Activated naive CD4-positive, alpha-beta T cell treated with anti-CD3 and anti-CD28 coated beads for 36 hours (primary cell): ENCODE measurements at regions not wholly inside any gene's neighbourhood (a gene's known extent, or its start where the extent isn't known, plus 50 kb on each side); places are given as distances from the start of the nearest gene placed in this dataset.

Experiments used
- CTCF ChIA-PET: fragments of 350-600 bp; sonication (Branson Sonifier 250); formaldehyde crosslinking; loops from one replicate; lab custom pipeline; 2021; ENCODE audit warnings: antibody characterized with exemption; lab: Charles Lee
- DNase-seq: peaks from one replicate; pipeline ENCODE4 v3.0.0-alpha.2; 2020
- H3K27ac Mint-ChIP-seq: one replicate; pipeline ENCODE4 v1.8.0; 2021; ENCODE audit warnings: mild to moderate bottlenecking, mixed read lengths
- H3K27me3 Mint-ChIP-seq: one replicate; pipeline ENCODE4 v1.8.0; 2021; ENCODE audit warnings: low read depth, mixed read lengths
- H3K36me3 Mint-ChIP-seq: one replicate; pipeline ENCODE4 v1.8.0; 2021; ENCODE audit warnings: low read depth, mixed read lengths
- H3K4me1 Mint-ChIP-seq: one replicate; pipeline ENCODE4 v1.8.0; 2021; ENCODE audit warnings: low read depth, mixed read lengths
- H3K4me3 Mint-ChIP-seq: one replicate; pipeline ENCODE4 v1.8.0; 2021; ENCODE audit warnings: mild to moderate bottlenecking, moderate library complexity, mixed read lengths
- H3K9me3 Mint-ChIP-seq: one replicate; pipeline ENCODE4 v1.8.0; 2021; ENCODE audit warnings: mixed read lengths
- intact Hi-C: fragments of 100-400 bp; cut with micrococcal nuclease; formaldehyde crosslinking; loops from one replicate; pipeline ENCODE4 v1.15.1; 2023

DNA sequence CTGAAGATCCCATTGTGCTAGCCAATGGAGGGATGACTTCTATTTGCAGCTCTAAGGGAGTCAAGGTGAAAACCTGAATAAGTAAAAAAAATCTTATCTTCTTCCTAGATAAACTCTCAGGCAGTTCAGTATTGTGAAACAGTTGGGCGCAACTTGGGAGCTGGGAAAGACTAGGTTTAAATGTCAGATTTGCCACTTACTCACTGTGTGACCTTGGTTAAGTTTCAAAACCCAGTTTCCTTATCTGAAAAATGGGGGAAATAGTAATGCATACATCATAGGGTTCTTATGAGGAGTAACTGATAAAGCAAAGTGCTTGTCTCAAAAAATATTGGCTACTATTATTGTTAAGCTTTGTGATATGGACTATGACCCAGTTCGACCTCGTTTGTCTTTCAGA lies 88.8 kb downstream of the CD83 start:
- CTCF ChIA-PET, result no interaction called here
- peaks cover 4% of the 10 kb centered on the region for H3K4me1 Mint-ChIP-seq
- no peak overlapping the region for H3K4me3 Mint-ChIP-seq
- H3K36me3 Mint-ChIP-seq, result no peaks in the 10 kb centered on the region
- H3K27ac Mint-ChIP-seq, result no peak overlapping the region
- H3K27me3 Mint-ChIP-seq, result no peaks in the 10 kb centered on the region
- no peak for DNase-seq
- H3K9me3 Mint-ChIP-seq, result no peaks in the 10 kb centered on the region
- intact Hi-C loops, result no loop called here

DNA sequence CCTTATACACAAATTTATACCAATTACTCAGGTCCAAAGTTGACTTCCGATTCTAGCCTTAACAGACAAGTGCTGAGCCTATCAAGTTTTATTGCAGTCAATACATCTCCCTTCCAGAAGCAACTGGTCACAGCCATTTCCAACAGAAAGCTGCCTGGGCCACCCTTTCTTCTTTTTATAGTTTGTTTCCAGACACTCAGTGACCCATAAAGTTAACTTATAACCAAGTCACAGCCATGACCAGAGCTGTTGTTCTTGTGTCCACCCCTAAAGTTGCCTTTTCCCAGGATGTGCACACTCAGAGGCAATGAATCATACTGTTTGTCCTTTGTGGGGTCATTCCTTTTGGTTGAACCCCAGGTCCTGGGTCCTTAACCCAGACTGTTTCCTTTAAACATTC lies 89.9 kb downstream of the CD83 start:
- H3K27ac Mint-ChIP-seq, result no peak overlapping the region
- no peak overlapping the region for H3K4me3 Mint-ChIP-seq
- CTCF ChIA-PET, result interaction anchor here (1.3 kb wide), 1 partner anchor 1416 kb away, joined by 3 read pairs; no protein-coding TSS in a partner anchor
- H3K4me1 Mint-ChIP-seq, result peaks cover 12% of the 10 kb centered on the region
- no peaks in the 10 kb centered on the region for H3K9me3 Mint-ChIP-seq
- H3K36me3 Mint-ChIP-seq, result no peaks in the 10 kb centered on the region
- no peaks in the 10 kb centered on the region for H3K27me3 Mint-ChIP-seq
- no peak for DNase-seq
- intact Hi-C loops, result no loop called here

DNA sequence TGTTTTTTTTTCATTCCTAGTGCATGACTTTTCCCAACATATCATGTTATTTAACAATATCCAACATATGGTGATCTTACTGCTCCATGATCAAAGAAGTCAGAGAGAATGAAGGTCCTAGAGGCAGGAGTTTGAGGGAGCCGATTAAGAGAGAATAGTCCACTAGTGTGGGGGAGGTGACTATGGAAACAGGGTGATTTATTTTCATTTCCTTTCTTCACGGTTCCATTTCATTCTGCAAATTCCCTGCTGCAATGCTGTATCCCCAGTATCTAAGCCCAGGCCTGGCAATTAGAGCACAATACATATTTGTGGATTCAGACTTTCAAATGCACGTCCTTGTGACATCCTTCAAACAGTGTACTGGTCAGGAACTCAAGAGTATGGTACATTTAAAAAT lies 91.4 kb downstream of the CD83 start:
- intact Hi-C loops, result no loop called here
- H3K27ac Mint-ChIP-seq, result no peak overlapping the region
- H3K9me3 Mint-ChIP-seq, result no peaks in the 10 kb centered on the region
- H3K4me3 Mint-ChIP-seq, result no peak overlapping the region
- H3K27me3 Mint-ChIP-seq, result no peaks in the 10 kb centered on the region
- peaks cover 12% of the 10 kb centered on the region for H3K4me1 Mint-ChIP-seq
- CTCF ChIA-PET, result interaction anchor here (1.3 kb wide), 1 partner anchor 20 kb away, joined by 3 read pairs; no protein-coding TSS in a partner anchor
- H3K36me3 Mint-ChIP-seq, result no peaks in the 10 kb centered on the region
- no peak for DNase-seq

DNA sequence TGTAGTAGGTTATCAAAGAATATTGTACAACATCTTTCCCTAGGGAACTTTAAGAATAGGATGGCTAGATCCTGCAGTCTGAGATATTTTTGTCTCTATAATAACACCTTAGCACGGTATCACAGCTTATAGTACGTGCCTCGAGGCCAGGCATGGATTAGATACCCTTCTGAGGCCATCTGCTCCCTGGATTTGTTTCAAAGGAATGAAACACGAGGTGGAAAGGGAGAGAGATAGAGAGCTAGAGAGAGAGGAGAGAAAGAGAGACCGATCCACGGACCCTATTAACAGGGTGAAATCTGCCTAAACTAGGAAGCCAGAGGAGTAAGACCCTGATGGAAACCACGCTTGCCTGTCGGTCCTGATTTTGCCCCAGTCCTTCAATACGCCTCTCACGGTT lies 92.5 kb downstream of the CD83 start:
- peak overlapping the region; percentile 65 for H3K4me3 Mint-ChIP-seq
- DNase-seq, result no peak
- H3K27me3 Mint-ChIP-seq, result no peaks in the 10 kb centered on the region
- CTCF ChIA-PET, result interaction anchor here (1.2 to 2.2 kb wide), 5 partner anchors 19 to 501 kb away, joined by 3 to 6 read pairs (median 3); no protein-coding TSS in a partner anchor
- no peaks in the 10 kb centered on the region for H3K9me3 Mint-ChIP-seq
- peaks cover 12% of the 10 kb centered on the region for H3K4me1 Mint-ChIP-seq
- H3K36me3 Mint-ChIP-seq, result no peaks in the 10 kb centered on the region
- no peak overlapping the region for H3K27ac Mint-ChIP-seq
- intact Hi-C loops, result loop anchor here (1.0 to 10.0 kb wide), 8 partner anchors 67 to 1282 kb away; no protein-coding TSS in a partner anchor

DNA sequence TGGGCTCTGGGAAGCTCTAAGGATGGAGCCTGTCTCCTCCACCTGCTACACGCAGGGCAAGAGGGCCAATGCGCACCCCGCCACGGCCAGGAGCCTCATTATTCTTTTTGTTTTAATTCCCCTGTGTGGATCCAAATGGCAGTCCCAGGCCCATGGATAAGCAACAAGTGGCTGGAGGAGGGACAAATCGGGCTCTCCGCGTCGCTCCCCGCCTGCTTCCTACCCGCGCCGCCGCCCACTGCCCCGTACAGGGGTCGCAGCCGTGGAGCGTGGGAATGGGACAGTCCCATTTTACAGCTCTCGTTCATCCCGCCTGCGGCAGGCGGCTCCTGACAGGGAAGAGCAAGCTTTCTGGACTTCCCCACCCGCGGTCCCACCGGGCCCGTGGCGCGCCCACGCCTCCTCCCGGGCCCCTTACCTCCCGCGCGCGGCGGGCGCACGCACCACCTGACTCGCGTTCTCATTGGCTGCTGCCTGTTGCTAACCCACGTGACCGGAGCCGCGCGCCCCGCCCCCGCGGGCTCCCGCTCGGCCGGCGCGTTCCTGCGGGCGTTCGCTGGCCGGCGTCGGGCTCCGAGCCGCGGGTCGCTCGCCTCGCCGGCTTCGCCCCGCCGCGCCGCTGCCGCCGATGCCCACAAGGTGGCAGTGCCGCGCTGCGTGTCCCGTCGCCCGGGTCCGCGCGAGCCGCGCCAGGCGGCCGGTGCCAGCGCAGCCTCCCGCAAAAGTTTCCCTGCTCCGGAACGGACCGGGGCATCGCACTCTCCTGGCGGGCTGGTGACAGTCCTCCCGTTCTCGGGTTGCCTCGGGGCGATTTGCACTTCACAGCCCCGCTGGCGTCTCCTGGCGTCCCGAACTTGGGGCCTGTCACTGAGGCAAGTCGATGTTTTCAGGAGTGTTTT lies 93.3 kb downstream of the CD83 start:
- Mint-ChIP-seq H3K9me3 (no peaks in the 10 kb centered on the region), H3K4me1 (peaks cover 12% of the 10 kb centered on the region), H3K36me3 (no peaks in the 10 kb centered on the region), H3K27me3 (no peaks in the 10 kb centered on the region), H3K4me3 (peak overlapping the region; percentile 79), H3K27ac (peak overlapping the region; percentile 71)
- intact Hi-C loops, result loop anchor here (1.0 to 10.0 kb wide), 12 partner anchors 66 to 1412 kb away; no protein-coding TSS in a partner anchor
- peak; percentile 88 for DNase-seq
- CTCF ChIA-PET, result interaction anchor here (0.6 to 2.2 kb wide), 10 partner anchors 60 to 1230 kb away, joined by 3 to 6 read pairs (median 3); no protein-coding TSS in a partner anchor

DNA sequence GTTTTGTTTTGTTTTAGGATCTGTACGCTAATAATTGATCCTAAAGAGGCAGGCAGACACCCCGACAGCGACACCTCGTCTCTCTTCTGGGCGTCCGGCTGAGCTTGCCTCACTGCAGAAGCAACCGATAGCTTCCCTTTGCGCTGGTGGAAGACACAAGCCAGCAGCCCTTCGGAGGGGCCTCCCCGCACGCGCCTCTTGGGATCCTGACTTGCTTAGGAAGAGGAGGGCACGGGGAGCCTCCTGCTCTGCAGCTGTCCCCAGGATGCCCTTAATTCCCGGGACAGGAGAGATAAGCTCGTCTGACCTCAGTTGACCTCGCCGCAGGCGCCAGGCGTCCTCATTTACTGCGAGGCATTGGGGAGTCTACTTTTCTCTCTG lies 94.0 kb downstream of the CD83 start:
- H3K36me3 Mint-ChIP-seq, result no peaks in the 10 kb centered on the region
- intact Hi-C loops, result loop anchor here (1.0 to 10.0 kb wide), 11 partner anchors 65 to 1412 kb away; no protein-coding TSS in a partner anchor
- peak overlapping the region; percentile 79 for H3K4me3 Mint-ChIP-seq
- peaks cover 12% of the 10 kb centered on the region for H3K4me1 Mint-ChIP-seq
- peak overlapping the region; percentile 71 for H3K27ac Mint-ChIP-seq
- CTCF ChIA-PET, result interaction anchor here (0.6 to 2.2 kb wide), 10 partner anchors 64 to 1412 kb away, joined by 3 to 6 read pairs (median 4); no protein-coding TSS in a partner anchor
- no peaks in the 10 kb centered on the region for H3K9me3 Mint-ChIP-seq
- no peaks in the 10 kb centered on the region for H3K27me3 Mint-ChIP-seq
- DNase-seq, result peak; percentile 47

DNA sequence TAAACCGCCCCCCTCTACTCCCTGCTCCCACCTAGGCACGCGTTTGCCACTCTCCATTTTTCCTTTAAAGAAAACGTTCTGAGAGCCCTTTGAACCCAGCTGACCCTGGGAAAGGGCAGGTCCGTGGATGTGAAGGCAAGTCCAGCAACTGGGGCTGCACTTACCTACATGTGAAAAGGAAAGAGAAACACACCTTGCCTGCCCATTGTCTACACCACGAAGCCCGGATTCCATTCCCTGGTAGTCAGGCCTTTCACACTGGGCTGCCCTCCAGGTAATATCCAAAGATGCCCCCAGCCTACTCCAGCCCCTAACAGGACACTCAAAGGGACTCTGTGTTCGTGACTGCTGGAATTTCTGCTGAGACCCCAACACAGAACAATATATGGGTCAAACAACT lies 94.4 kb downstream of the CD83 start:
- no peaks in the 10 kb centered on the region for H3K36me3 Mint-ChIP-seq
- no peak overlapping the region for H3K27ac Mint-ChIP-seq
- intact Hi-C loops, result loop anchor here (5.0 to 10.0 kb wide), 4 partner anchors 173 to 1280 kb away; no protein-coding TSS in a partner anchor
- CTCF ChIA-PET, result interaction anchor here (0.6 to 2.2 kb wide), 9 partner anchors 71 to 1411 kb away, joined by 3 to 6 read pairs (median 3); no protein-coding TSS in a partner anchor
- peaks cover 12% of the 10 kb centered on the region for H3K4me1 Mint-ChIP-seq
- H3K4me3 Mint-ChIP-seq, result peak overlapping the region; percentile 79
- DNase-seq, result no peak
- no peaks in the 10 kb centered on the region for H3K27me3 Mint-ChIP-seq
- H3K9me3 Mint-ChIP-seq, result no peaks in the 10 kb centered on the region

DNA sequence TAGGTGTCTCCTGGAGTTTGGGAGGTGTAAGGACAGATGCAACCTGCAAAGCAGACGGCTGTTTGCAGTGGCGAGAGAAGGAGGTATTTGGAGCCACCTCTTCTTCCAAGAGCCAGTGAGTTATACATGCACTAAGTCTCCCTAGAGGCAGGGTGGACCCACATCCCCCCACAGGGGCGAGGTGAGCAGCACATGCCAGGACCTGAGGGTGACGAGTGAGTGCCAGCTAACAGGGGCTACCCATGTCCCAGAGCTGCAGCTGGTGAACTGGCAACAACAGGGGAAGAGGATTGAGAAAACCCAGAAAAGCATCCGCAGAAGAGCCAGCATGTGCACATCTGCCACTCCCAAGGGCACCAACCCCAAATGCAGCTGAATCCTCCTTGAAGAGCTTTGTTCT lies 95.1 kb downstream of the CD83 start:
- no peak for DNase-seq
- intact Hi-C loops, result loop anchor here (5.0 to 10.0 kb wide), 4 partner anchors 172 to 1280 kb away; no protein-coding TSS in a partner anchor
- H3K9me3 Mint-ChIP-seq, result no peaks in the 10 kb centered on the region
- no peak overlapping the region for H3K4me3 Mint-ChIP-seq
- H3K4me1 Mint-ChIP-seq, result peaks cover 12% of the 10 kb centered on the region
- CTCF ChIA-PET, result interaction anchor here (0.8 kb wide), 1 partner anchor 501 kb away, joined by 3 read pairs; no protein-coding TSS in a partner anchor
- no peaks in the 10 kb centered on the region for H3K36me3 Mint-ChIP-seq
- no peaks in the 10 kb centered on the region for H3K27me3 Mint-ChIP-seq
- no peak overlapping the region for H3K27ac Mint-ChIP-seq

DNA sequence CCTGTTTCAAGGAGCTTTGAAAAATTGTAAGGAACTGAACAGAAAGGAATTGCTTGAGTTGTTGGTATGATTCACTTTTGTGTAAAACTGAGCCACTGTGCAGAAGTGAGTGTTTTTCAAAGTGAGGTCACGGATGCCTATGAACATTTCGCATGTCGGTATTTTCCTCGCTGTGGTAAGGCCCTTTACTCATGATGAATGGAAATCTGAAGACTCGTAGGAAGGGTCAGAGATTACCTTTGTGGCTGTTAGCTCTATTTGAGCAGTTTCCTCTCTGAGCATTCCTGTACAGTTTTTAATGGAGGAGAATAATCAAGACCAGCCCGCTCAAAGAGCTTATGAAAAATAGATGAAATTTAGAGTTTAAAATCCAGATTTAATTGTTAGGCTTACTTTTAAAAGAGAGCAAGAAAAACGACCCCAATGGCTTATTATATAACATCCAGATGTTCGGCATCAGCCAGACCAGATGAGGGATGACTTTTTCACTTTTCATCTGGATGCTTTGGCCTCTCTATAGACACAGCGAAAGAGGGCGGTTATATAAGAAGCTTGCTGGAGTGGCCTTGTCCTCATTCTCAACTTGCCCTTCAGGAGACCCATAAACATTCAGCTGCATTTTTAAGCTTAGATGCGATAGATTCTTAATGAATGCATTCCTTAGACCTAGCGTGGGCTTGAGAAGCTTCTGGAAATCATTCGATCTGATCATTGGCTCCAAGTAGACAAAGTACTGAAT lies 99.5 kb downstream of the CD83 start:
- CTCF ChIA-PET, result no interaction called here
- peaks cover 3% of the 10 kb centered on the region for H3K4me1 Mint-ChIP-seq
- H3K36me3 Mint-ChIP-seq, result no peaks in the 10 kb centered on the region

DNA sequence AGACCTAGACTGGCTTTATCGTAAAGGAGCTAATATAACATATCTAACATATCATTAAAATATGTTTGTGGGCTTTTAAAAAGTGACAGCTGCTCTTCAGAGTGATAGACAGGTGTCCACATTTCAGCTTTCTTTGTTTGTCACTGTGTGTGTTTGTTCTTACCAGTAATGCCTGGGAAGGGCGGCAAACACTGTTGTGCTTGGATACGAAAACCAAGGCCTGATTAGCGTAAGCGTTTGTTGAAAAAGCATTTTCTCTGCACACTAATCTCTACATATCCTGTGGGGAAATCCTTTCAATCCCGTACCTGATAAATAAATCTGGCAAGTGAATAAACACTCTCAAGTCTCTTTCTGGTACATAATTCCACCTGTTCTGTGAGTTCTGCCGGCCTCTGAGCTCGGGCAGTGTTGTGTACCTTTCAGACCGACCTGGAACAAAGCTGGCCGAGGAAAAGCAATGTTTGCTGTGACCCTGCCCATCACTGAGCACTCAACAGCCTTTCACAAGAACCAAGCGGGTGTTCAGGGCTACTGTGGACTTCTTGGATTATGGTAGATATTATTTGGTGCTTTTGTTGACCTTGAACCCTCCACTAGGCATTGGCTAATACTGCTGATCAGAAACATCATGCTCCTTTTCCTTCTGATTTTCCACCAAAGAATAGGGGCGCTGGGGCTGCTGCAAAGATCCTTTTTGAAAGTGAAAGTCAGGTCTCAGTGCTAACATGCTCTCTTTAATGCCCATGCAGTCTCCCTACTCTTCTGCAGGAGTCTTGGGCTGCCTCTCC lies 100.4 kb downstream of the CD83 start:
- DNase-seq, result no peak
- no peak overlapping the region for H3K27ac Mint-ChIP-seq
- no peak overlapping the region for H3K4me3 Mint-ChIP-seq

More for the DNA sequence above, 99.5 kb downstream of the CD83 start:
- H3K27me3 Mint-ChIP-seq, result no peaks in the 10 kb centered on the region
- intact Hi-C loops, result loop anchor here (10.0 kb wide), 1 partner anchor 168 kb away; no protein-coding TSS in a partner anchor
- no peaks in the 10 kb centered on the region for H3K9me3 Mint-ChIP-seq
- DNase-seq, result no peak
- no peak overlapping the region for H3K27ac Mint-ChIP-seq
- no peak overlapping the region for H3K4me3 Mint-ChIP-seq

DNA sequence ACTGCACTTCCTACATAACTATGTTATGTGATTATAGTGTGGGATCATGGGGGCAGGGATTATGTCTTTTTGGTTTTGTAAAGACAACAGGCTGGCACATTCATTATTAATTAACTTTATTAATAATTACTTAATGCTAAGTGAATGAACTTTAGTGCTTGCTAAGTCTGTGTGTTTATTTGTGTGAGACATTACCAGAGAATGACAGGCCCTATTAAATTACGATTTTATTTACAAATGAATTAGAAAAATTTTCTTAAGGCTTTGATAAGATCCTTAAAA lies 100.9 kb downstream of the CD83 start:
- H3K9me3 Mint-ChIP-seq, result no peaks in the 10 kb centered on the region
- peaks cover 2% of the 10 kb centered on the region for H3K4me1 Mint-ChIP-seq
- intact Hi-C loops, result loop anchor here (10.0 kb wide), 1 partner anchor 166 kb away; no protein-coding TSS in a partner anchor
- no peak overlapping the region for H3K27ac Mint-ChIP-seq
- H3K36me3 Mint-ChIP-seq, result no peaks in the 10 kb centered on the region
- H3K4me3 Mint-ChIP-seq, result no peak overlapping the region
- no peaks in the 10 kb centered on the region for H3K27me3 Mint-ChIP-seq
- CTCF ChIA-PET, result no interaction called here
- no peak for DNase-seq

More for the DNA sequence above, 100.4 kb downstream of the CD83 start:
- CTCF ChIA-PET, result no interaction called here
- no peaks in the 10 kb centered on the region for H3K9me3 Mint-ChIP-seq
- no peaks in the 10 kb centered on the region for H3K27me3 Mint-ChIP-seq
- H3K4me1 Mint-ChIP-seq, result peaks cover 2% of the 10 kb centered on the region
- no peaks in the 10 kb centered on the region for H3K36me3 Mint-ChIP-seq
- intact Hi-C loops, result loop anchor here (10.0 kb wide), 1 partner anchor 167 kb away; no protein-coding TSS in a partner anchor
